HG02571 (cell line): ENCODE measurements at regions not wholly inside any gene's neighbourhood (a gene's known extent, or its start where the extent isn't known, plus 50 kb on each side); places are given as distances from the start of the nearest gene placed in this dataset.
A peak's percentile ranks its signal among the peaks of the same experiment; 100 is the strongest.
"Not testable (repeated sequence)": the region's sequence is repeated elsewhere in the genome, so short reads cannot be mapped to it uniquely, and the experiment has no call there.

Source experiments
- ATAC-seq: cut with Tn5 transposase; IDR thresholded peaks from one replicate; pipeline ENCODE4 v1.9.1; 2021; ENCODE audit warnings: mild to moderate bottlenecking, moderate library complexity; ENCODE audit not compliant: unreplicated experiment

DNA sequence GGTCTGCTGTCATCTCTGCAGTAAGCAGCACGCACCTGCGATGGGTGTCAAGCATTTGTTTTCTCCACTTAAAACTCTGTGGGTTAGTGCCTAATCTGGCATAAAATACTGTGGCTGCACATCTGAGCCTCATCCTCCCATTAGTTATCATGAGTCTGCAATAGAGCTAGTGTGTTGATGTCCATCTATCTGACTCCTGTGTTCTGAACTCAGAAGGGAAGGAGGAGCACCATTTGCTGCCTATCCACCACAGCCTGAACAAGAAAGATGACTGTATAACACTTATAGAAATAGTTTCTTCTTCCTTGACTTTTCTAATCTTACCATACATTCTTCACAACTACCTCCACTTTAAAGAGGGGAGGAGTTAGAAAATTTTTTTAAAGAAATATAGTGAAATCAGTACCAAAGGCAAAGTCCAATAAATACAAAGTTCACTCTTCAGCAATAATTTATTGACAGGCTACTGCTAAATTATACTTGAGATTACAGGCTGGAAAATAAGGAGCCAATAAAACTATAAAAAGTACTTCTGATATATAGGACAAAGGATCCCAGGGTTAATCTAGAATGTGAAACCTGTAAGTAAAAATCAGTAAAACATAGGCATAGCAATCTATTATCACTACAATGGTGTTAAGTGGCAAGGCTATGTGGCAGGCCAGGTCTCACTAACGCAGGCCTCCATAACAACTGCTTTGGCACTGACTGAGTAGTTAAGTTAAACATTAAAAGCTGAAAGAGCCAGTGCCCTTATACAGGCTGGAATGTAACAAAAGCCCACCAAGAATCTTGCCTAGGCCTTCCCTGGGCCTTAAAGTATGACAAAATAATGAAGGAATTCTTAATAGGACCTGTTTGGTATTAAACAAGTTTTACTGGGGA is 70.2 kb downstream of the LGALS9C start:
- ATAC-seq = not testable (repeated sequence)

GRCh38 chr17:18557086-18557485 is 80.5 kb downstream of the LGALS9C start:
- not testable (repeated sequence) for ATAC-seq

GRCh38 chr17:18563381-18564098 is 80.7 kb downstream of the TBC1D28 start:
- ATAC-seq = peak; percentile 69

DNA sequence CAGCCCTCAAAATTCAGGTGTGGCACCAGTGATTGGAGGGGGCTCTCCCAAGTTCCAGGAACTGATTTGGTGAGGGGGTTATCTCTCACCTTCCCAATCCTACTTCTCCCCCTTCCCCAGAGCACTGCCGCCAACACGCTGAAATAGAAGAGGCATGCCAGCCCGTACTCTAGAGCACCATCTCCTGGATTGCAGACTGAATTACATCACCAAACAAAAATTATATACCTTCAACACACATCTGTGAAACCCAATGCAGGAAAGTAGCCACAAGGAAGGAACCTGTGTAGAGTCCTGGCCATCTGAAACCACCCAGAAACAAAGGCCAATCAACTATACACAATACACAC is 80.1 kb downstream of the TBC1D28 start:
- ATAC-seq = peak; percentile 42

DNA sequence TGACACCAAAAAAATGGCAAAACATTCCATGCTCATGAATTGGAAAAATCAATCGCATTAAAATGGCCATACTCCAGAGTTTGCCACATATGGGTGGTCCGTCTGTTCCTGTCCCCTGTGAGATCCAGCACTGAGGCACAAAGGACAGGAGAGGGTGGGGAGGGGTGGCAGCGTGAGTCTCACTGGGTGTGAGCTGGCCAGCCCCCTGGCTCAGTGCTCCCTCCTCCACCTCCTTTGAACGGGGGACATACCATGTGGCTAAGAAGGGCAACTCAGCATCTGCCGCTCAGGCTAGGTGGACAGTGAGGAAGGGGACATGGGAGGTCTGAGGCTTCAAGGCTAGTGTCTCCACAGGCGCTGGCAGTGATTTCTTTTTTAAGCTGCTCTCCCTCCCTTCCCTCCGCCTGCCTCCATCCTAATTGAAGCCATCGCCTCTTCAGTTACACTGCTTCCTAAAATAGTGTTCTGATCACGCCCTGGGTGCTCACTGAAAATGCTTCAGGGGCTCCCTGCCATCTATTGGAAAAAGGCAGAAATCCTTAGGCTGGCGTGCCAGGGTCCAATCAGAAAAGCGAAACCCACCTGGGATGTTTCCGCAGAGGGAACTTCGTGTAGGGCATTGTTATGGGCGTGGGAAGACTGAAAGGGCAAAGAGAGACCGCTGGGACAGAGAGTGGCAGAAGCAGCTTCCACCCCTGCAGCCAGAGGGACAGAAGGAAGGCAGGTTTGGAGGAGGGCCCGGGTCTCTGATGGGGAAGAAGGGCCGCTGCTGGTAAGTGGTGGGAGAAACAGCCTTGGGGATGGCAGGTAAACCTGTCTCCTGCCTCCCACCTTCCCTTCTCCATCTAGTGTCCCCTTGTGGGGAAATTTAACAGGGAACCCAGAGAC is 75.8 kb downstream of the TBC1D28 start:
- ATAC-seq = not testable (repeated sequence)

DNA sequence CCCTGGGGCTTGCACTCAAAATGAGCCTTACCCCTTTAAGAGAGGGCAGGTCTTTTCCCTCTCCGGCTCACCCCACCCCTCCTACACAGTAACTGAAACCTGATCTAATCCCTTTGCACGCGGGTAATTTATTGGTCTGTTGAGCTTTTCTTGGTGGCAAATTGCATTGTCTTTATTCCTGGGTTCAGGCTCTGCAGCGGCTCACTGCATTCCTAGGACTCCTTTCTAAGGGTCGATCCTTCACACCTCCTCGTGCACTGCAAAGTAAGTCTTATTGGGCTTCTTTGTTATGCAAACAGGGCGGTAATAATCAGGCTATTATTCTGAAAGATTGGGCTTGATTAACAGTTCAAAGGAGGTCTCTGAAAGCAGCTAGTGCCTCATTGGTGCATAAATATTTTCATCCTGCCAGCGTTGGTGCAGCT is 74.7 kb downstream of the TBC1D28 start:
- ATAC-seq = not testable (repeated sequence)

DNA sequence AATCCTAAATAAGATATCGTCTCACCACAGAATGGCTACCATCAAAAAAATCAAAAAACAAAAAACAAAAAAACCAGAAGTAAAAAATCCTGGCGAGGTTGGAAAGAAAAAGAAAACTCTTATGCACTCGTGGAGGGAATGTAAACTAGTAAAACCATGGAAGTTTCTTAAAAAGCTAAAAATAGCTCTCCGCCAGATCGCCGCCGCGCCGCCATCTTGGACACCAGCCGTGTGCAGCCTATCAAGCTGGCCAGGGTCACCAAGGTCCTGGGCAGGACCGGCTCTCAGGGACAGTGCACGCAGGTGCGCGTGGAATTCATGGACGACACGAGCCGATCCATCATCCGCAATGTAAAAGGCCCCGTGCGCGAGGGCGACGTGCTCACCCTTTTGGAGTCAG is 71.7 kb downstream of the TBC1D28 start:
- ATAC-seq = not testable (repeated sequence)

DNA sequence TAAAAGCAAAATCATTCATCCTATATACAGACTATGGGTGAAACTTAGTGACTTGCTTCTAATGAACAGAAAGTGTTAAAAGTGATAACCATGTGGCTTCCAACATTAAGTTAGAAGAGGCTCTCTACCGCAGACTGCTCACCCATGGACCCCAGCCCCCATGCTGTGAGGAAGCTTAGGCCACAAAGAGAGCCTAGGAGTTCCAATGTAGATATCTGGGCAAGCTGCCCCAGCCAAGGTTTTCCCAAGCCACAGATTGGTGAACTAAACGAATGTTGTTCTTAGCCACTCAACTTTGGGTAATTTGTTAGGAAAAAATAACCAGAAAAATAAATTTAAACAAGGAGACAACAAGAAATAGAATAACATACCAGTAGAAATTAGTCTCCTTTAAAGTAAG is 70.1 kb downstream of the TBC1D28 start:
- ATAC-seq = not testable (repeated sequence)
